Tibial nerve (tissue), 4 donors: ENCODE measurements at regions not wholly inside any gene's neighbourhood (a gene's known extent, or its start where the extent isn't known, plus 50 kb on each side); places are given as distances from the start of the nearest gene placed in this dataset.

ENCODE experiments used
- EP300 ChIP-seq, 2 donors: sonication (generic); formaldehyde crosslinking; IDR thresholded peaks; one replicate each; pipeline ENCODE4 v1.6.1; 2017; ENCODE audit warnings: antibody characterized with exemption in 2 of 2, mild to moderate bottlenecking in 1 of 2
- TF ChIP-seq, protein P1 (sequence below), 5 experiments: fragments of 200-600 bp in 3 of 5; fragments of 450-650 bp in 2 of 5; sonication (generic) in 3 of 5; IDR thresholded peaks; one replicate each; pipeline ENCODE4 v1.5.1; 2016 to 2019; ENCODE audit warnings: antibody characterized with exemption in 5 of 5, mild to moderate bottlenecking in 3 of 5, moderate library complexity in 2 of 5

DNA sequence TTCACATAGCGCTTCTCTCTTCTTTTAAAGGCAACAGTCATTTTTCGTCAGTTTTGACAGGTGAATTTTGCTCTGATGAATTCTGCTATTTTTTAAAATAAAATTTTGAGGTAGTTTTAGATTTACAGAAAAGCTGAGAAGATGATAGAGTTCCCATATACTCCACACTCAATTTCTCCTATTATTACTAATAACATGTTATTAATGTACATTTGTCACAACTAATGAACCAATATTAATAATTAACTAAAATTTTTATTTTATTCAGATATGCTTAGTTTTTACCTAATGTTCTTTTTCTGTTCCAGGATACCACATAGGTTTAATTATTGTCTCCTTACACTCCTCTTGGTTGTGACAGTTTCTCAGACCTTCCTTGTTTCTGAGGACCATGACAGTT, 197.0 kb downstream of the ZC3H11B start:
- TF ChIP-seq, protein P1, sequence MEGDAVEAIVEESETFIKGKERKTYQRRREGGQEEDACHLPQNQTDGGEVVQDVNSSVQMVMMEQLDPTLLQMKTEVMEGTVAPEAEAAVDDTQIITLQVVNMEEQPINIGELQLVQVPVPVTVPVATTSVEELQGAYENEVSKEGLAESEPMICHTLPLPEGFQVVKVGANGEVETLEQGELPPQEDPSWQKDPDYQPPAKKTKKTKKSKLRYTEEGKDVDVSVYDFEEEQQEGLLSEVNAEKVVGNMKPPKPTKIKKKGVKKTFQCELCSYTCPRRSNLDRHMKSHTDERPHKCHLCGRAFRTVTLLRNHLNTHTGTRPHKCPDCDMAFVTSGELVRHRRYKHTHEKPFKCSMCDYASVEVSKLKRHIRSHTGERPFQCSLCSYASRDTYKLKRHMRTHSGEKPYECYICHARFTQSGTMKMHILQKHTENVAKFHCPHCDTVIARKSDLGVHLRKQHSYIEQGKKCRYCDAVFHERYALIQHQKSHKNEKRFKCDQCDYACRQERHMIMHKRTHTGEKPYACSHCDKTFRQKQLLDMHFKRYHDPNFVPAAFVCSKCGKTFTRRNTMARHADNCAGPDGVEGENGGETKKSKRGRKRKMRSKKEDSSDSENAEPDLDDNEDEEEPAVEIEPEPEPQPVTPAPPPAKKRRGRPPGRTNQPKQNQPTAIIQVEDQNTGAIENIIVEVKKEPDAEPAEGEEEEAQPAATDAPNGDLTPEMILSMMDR (IDR thresholded peaks at IDR 0.05), result no peak
- no peak for TF ChIP-seq EP300 (IDR thresholded peaks at IDR 0.05)
